ENCODE measurements at regions not wholly inside any gene's neighbourhood (a gene's known extent, or its start where the extent isn't known, plus 50 kb on each side); places are given as distances from the start of the nearest gene placed in this dataset.

DNA sequence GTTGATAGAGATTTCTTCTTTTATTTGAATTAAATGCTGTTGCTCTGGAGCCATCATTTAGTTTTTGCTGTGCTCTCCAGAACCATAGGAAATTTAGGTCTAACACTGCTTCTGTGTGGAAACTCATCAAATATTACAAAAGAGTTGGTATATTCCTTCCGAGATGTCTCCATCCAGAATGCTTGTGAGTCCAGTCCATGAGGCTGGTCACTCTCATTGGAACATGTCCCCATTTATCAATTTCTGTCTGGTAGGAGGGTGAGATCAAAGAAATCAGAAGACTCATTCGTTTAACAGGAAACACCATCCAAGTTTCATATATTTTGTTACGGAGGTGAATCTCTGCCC, 52.4 kb upstream of the LMO2 start:
- TF ChIP-seq POLR2AphosphoS5 (IDR thresholded peaks at IDR 0.05; ENCODE audit: low read depth) (no peak), SPI1 (IDR thresholded peaks at IDR 0.05; ENCODE audit: borderline replicate concordance, low read depth) (no peak), GABPA (IDR thresholded peaks at IDR 0.05; ENCODE audit: low read depth) (no peak)
- TF ChIP-seq, protein P1, sequence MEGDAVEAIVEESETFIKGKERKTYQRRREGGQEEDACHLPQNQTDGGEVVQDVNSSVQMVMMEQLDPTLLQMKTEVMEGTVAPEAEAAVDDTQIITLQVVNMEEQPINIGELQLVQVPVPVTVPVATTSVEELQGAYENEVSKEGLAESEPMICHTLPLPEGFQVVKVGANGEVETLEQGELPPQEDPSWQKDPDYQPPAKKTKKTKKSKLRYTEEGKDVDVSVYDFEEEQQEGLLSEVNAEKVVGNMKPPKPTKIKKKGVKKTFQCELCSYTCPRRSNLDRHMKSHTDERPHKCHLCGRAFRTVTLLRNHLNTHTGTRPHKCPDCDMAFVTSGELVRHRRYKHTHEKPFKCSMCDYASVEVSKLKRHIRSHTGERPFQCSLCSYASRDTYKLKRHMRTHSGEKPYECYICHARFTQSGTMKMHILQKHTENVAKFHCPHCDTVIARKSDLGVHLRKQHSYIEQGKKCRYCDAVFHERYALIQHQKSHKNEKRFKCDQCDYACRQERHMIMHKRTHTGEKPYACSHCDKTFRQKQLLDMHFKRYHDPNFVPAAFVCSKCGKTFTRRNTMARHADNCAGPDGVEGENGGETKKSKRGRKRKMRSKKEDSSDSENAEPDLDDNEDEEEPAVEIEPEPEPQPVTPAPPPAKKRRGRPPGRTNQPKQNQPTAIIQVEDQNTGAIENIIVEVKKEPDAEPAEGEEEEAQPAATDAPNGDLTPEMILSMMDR (IDR thresholded peaks at IDR 0.05; ENCODE audit: insufficient read depth, low read length) = no peak
- TF ChIP-seq, protein P2, sequence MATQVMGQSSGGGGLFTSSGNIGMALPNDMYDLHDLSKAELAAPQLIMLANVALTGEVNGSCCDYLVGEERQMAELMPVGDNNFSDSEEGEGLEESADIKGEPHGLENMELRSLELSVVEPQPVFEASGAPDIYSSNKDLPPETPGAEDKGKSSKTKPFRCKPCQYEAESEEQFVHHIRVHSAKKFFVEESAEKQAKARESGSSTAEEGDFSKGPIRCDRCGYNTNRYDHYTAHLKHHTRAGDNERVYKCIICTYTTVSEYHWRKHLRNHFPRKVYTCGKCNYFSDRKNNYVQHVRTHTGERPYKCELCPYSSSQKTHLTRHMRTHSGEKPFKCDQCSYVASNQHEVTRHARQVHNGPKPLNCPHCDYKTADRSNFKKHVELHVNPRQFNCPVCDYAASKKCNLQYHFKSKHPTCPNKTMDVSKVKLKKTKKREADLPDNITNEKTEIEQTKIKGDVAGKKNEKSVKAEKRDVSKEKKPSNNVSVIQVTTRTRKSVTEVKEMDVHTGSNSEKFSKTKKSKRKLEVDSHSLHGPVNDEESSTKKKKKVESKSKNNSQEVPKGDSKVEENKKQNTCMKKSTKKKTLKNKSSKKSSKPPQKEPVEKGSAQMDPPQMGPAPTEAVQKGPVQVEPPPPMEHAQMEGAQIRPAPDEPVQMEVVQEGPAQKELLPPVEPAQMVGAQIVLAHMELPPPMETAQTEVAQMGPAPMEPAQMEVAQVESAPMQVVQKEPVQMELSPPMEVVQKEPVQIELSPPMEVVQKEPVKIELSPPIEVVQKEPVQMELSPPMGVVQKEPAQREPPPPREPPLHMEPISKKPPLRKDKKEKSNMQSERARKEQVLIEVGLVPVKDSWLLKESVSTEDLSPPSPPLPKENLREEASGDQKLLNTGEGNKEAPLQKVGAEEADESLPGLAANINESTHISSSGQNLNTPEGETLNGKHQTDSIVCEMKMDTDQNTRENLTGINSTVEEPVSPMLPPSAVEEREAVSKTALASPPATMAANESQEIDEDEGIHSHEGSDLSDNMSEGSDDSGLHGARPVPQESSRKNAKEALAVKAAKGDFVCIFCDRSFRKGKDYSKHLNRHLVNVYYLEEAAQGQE (IDR thresholded peaks at IDR 0.05; ENCODE audit: insufficient replicate concordance, low read depth) = no peak

Data from HL-60 (cell line).